ENCODE measurements at regions not wholly inside any gene's neighbourhood (a gene's known extent, or its start where the extent isn't known, plus 50 kb on each side); places are given as distances from the start of the nearest gene placed in this dataset.

DNA sequence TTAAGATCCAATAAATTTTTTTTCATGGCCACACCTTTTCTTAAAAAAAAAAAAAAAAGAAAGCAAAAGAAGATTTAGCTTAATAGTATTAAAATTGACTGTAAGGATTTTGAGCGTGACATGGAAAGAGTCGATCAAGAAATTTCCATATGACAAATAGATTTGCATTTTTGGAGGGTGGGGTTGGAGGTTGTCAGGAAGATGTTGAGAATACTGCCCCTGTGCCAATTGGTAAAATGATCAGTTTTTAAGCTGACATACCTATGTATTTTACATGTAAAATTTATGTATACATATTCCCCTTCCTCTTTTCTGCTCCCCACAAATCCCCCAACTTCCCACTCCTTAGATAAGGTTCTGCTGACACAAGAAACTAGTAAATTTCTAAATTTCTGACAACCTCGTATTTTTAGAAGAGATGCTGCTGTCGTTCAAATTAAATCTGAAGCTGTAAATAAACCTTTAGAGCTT lies 520.9 kb downstream of the CD83 start:
- H3K27me3 ChIP-seq (replicated peaks in 2 of 5; ENCODE audit: control insufficient read depth in 4 of 5, insufficient read depth in 5 of 5, low read length in 4 of 5): no peaks in the 10 kb centered on the region
- ChIA-PET POLR2A (no interaction called here), CTCF (interaction anchor here (1.7 to 2.0 kb wide), 3 partner anchors 9 to 18 kb away, joined by 4 to 7 read pairs (median 5); no protein-coding TSS in a partner anchor)
- H3K4me1 ChIP-seq (ENCODE audit: control extremely low read depth in 1 of 4, control insufficient read depth in 4 of 4, insufficient read depth in 4 of 4, low read length in 3 of 4): peaks cover 21 to 52% (median 36%) of the 10 kb centered on the region in 4 experiments
- peak; percentile 32 to 58 (median 52) for DNase-seq
- H3K36me3 ChIP-seq (ENCODE audit: control insufficient read depth in 4 of 4, insufficient read depth in 4 of 4, low read length in 3 of 4): no peaks in the 10 kb centered on the region
- H3K9me3 ChIP-seq (ENCODE audit: control extremely low read depth in 1 of 5, control insufficient read depth in 4 of 5, insufficient read depth in 2 of 5, low read depth in 1 of 5, low read length in 4 of 5): no peaks in the 10 kb centered on the region
- H3K27ac ChIP-seq (ENCODE audit: insufficient read depth in 1 of 2, low read depth in 1 of 2, low read length in 2 of 2, poor library complexity in 1 of 2, severe bottlenecking in 2 of 2): no peak overlapping the region
- WGBS (ENCODE audit: insufficient coverage): 55% methylated on average over 2 of the region's 4 CpGs
- H3K4me3 ChIP-seq (ENCODE audit: control insufficient read depth in 1 of 7, extremely low read depth in 1 of 7, insufficient read depth in 4 of 7, low read depth in 2 of 7, low read length in 6 of 7): peak overlapping the region in 5 of 7 experiments; percentile 20 to 47 (median 37)

DNA sequence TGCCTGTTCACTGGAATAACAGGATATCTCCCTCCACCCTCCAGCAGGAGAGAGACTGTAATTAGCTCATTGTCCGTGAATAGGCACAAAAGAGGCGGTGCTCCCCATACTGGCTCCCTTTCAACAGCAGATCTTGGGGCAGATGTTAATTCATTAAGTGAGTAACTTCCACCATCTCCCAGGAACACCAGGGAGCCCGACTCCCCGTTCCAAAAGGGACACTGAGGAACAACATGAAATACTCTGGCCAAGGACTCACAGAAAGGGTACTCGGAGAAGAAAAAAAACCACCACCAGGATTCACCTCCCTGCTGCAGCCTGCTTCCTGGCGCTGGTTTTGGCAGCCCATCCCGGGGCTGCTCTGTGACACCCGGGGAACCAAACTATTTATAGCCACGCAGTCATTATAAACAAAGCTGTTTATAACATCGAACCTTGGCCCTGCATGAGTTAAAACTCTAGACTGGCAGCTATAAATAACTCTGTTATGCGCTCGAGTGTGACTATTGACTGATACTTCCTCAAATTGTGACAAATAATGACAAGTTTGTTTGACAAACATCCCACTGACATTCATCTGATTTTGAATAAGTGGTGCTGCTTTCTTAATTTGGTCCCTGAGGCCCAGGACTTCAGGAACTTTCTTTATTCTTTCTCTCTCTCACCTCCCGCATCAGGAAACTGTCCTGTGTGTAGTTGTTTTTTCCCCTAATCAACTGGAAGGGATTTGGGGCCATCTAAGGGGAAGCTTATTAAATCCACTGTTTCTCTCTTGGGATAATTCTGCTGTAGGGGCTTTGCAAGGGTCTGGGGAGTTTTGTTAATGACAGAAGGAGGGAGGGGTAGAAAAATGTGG lies 521.6 kb downstream of the CD83 start:
- Histone ChIP-seq H3K4me3 (ENCODE audit: control insufficient read depth in 1 of 7, extremely low read depth in 1 of 7, insufficient read depth in 4 of 7, low read depth in 2 of 7, low read length in 6 of 7) (peak overlapping the region in 5 of 7 experiments; percentile 20 to 47 (median 37)), H3K9me3 (ENCODE audit: control extremely low read depth in 1 of 5, control insufficient read depth in 4 of 5, insufficient read depth in 2 of 5, low read depth in 1 of 5, low read length in 4 of 5) (no peaks in the 10 kb centered on the region), H3K27me3 (replicated peaks in 2 of 5; ENCODE audit: control insufficient read depth in 4 of 5, insufficient read depth in 5 of 5, low read length in 4 of 5) (no peaks in the 10 kb centered on the region), H3K4me1 (ENCODE audit: control extremely low read depth in 1 of 4, control insufficient read depth in 4 of 4, insufficient read depth in 4 of 4, low read length in 3 of 4) (peaks cover 21 to 52% (median 36%) of the 10 kb centered on the region in 4 experiments), H3K27ac (ENCODE audit: insufficient read depth in 1 of 2, low read depth in 1 of 2, low read length in 2 of 2, poor library complexity in 1 of 2, severe bottlenecking in 2 of 2) (no peak overlapping the region), H3K36me3 (ENCODE audit: control insufficient read depth in 4 of 4, insufficient read depth in 4 of 4, low read length in 3 of 4) (no peaks in the 10 kb centered on the region)
- ChIA-PET CTCF (interaction anchor here (0.9 to 2.0 kb wide), 4 partner anchors 10 to 21 kb away, joined by 4 to 7 read pairs (median 4); no protein-coding TSS in a partner anchor), POLR2A (no interaction called here)
- WGBS (ENCODE audit: insufficient coverage): 6% methylated on average over 8 of the region's 13 CpGs
- peak in 2 of 3 donors; percentile 53 to 70 for DNase-seq

DNA sequence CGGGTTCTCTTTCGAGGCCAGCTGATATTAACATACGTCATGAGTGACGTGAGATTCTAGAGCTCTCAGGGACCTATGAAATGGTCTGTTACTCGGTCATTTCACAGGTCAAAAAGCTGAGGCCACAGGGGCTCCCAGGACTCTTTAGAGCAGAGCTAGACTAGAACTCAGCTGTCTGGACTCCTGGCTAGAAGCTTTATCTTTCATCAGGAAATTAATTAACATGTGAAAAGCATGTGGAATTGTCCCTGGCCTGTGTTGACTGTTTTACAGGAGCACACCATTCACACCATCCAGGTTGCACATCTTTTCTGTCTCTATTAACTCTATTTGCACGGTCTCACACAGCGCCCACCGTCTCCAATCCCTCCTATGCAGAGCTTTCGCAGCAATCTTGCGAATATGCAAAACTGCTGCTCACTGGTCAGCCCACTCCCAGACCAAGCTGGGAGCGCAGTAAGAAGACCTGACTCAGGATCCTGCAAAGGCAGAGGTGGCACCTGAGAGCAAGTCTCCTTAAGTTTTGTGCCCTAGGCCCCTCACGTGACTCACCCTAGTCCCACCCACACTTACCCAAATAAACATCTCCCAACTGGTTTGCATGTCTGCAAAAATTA lies 522.5 kb downstream of the CD83 start:
- POLR2A ChIA-PET: no interaction called here
- CTCF ChIA-PET: interaction anchor here (0.9 to 2.0 kb wide), 5 partner anchors 11 to 152 kb away, joined by 4 to 7 read pairs (median 4); no protein-coding TSS in a partner anchor

DNA sequence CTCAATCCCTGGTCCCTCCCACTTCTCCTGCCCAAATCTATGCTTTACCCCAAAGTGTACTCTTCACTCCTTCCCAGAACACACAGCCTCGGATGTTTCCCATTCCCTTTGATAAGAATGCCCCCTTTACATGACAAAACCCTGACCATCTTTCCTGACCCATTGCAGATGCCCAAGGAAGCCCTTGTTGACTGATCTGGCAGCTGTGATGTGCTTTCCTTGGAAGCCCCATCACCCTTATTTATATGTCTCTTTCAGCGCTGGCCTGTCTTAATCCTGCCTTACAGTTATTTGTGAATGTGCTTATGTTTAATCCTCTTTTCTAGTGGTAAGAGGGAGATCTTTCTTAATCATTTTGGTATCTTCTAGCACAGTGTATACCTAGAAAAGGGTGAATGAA lies 523.1 kb downstream of the CD83 start:
- H3K27me3 ChIP-seq (replicated peaks in 2 of 5; ENCODE audit: control insufficient read depth in 4 of 5, insufficient read depth in 5 of 5, low read length in 4 of 5): no peaks in the 10 kb centered on the region
- ChIA-PET POLR2A (no interaction called here), CTCF (interaction anchor here (1.3 kb wide), 1 partner anchor 152 kb away, joined by 4 read pairs; no protein-coding TSS in a partner anchor)
- DNase-seq: no peak
- 100% methylated on average over 1 of the region's 2 CpGs for WGBS (ENCODE audit: insufficient coverage)
- peaks cover 21 to 41% (median 27%) of the 10 kb centered on the region in 4 experiments for H3K4me1 ChIP-seq (ENCODE audit: control extremely low read depth in 1 of 4, control insufficient read depth in 4 of 4, insufficient read depth in 4 of 4, low read length in 3 of 4)
- no peak overlapping the region for H3K27ac ChIP-seq (ENCODE audit: insufficient read depth in 1 of 2, low read depth in 1 of 2, low read length in 2 of 2, poor library complexity in 1 of 2, severe bottlenecking in 2 of 2)
- H3K36me3 ChIP-seq (ENCODE audit: control insufficient read depth in 4 of 4, insufficient read depth in 4 of 4, low read length in 3 of 4): no peaks in the 10 kb centered on the region
- H3K4me3 ChIP-seq (ENCODE audit: control insufficient read depth in 1 of 7, extremely low read depth in 1 of 7, insufficient read depth in 4 of 7, low read depth in 2 of 7, low read length in 6 of 7): no peak overlapping the region
- no peaks in the 10 kb centered on the region for H3K9me3 ChIP-seq (ENCODE audit: control extremely low read depth in 1 of 5, control insufficient read depth in 4 of 5, insufficient read depth in 2 of 5, low read depth in 1 of 5, low read length in 4 of 5)

More for the DNA sequence above, 522.5 kb downstream of the CD83 start:
- no peaks in the 10 kb centered on the region for H3K27me3 ChIP-seq (replicated peaks in 2 of 5; ENCODE audit: control insufficient read depth in 4 of 5, insufficient read depth in 5 of 5, low read length in 4 of 5)
- H3K9me3 ChIP-seq (ENCODE audit: control extremely low read depth in 1 of 5, control insufficient read depth in 4 of 5, insufficient read depth in 2 of 5, low read depth in 1 of 5, low read length in 4 of 5): no peaks in the 10 kb centered on the region
- H3K27ac ChIP-seq (ENCODE audit: insufficient read depth in 1 of 2, low read depth in 1 of 2, low read length in 2 of 2, poor library complexity in 1 of 2, severe bottlenecking in 2 of 2): no peak overlapping the region
- H3K4me1 ChIP-seq (ENCODE audit: control extremely low read depth in 1 of 4, control insufficient read depth in 4 of 4, insufficient read depth in 4 of 4, low read length in 3 of 4): peaks cover 21 to 47% (median 33%) of the 10 kb centered on the region in 4 experiments
- H3K4me3 ChIP-seq (ENCODE audit: control insufficient read depth in 1 of 7, extremely low read depth in 1 of 7, insufficient read depth in 4 of 7, low read depth in 2 of 7, low read length in 6 of 7): no peak overlapping the region
- 94% methylated on average over 12 of the region's 12 CpGs for WGBS (ENCODE audit: insufficient coverage)
- no peak for DNase-seq
- no peaks in the 10 kb centered on the region for H3K36me3 ChIP-seq (ENCODE audit: control insufficient read depth in 4 of 4, insufficient read depth in 4 of 4, low read length in 3 of 4)

DNA sequence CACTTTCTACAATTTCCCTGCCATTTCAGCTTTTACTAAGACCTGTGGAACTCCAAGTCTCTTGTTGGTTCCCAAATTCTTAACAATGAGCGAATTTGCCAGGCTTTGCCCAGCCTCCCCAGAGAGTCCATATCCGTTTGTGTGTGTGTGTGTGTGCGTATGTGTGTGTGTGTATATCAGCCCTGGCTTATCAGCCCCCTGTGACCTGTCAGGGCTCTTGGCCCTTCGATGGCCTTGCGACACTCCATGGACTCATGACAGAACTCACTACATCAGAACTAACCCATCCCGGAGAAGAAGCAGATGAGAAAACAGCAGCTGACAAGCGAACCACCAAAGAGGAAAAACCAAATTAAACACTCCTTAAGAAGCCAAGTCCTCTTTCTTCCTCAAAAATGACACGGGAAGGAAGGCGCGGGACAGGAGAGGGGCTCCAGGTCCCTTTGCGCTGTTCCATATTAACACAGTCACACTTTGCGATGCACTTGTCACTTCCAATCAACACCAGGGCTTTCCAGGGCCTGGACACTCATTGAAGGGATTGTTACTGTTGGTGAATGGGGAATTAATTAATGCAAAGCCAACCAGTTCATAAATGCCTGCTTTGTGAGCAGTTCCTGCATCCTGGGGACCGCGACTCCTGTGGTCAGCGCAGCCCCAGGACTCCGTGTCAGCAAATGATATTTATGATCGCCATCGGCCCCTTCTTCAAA lies 524.0 kb downstream of the CD83 start:
- 97% methylated on average over 11 of the region's 18 CpGs for WGBS (ENCODE audit: insufficient coverage)
- Histone ChIP-seq H3K4me3 (ENCODE audit: control insufficient read depth in 1 of 7, extremely low read depth in 1 of 7, insufficient read depth in 4 of 7, low read depth in 2 of 7, low read length in 6 of 7) (no peak overlapping the region), H3K4me1 (ENCODE audit: control extremely low read depth in 1 of 4, control insufficient read depth in 4 of 4, insufficient read depth in 4 of 4, low read length in 3 of 4) (peaks cover 15 to 32% (median 18%) of the 10 kb centered on the region in 4 experiments), H3K9me3 (ENCODE audit: control extremely low read depth in 1 of 5, control insufficient read depth in 4 of 5, insufficient read depth in 2 of 5, low read depth in 1 of 5, low read length in 4 of 5) (no peaks in the 10 kb centered on the region), H3K27me3 (replicated peaks in 2 of 5; ENCODE audit: control insufficient read depth in 4 of 5, insufficient read depth in 5 of 5, low read length in 4 of 5) (no peaks in the 10 kb centered on the region), H3K27ac (ENCODE audit: insufficient read depth in 1 of 2, low read depth in 1 of 2, low read length in 2 of 2, poor library complexity in 1 of 2, severe bottlenecking in 2 of 2) (no peak overlapping the region), H3K36me3 (ENCODE audit: control insufficient read depth in 4 of 4, insufficient read depth in 4 of 4, low read length in 3 of 4) (no peaks in the 10 kb centered on the region)
- no peak for DNase-seq
- POLR2A ChIA-PET: no interaction called here
- CTCF ChIA-PET: no interaction called here

DNA sequence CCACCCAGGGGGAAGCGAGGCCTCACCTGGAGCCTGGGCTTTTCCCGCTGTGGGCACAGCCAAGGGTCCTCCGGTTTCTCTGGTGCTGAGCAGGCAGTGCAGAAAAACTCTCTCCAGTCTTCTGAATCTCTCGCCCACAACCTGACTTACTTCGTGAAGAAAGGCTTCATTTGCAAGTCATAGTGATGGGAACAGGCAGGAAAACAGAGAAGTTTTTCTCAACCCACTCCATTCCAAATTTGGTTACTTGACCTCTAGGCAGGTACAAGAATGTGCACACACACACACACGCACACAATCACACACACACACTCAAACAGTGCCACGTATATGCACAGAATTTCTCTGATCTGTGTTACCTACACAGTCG lies 524.5 kb downstream of the CD83 start:
- H3K4me3 ChIP-seq (ENCODE audit: control insufficient read depth in 1 of 7, extremely low read depth in 1 of 7, insufficient read depth in 4 of 7, low read depth in 2 of 7, low read length in 6 of 7): no peak overlapping the region
- 90% methylated on average over 4 of the region's 8 CpGs for WGBS (ENCODE audit: insufficient coverage)
- CTCF ChIA-PET: no interaction called here
- H3K9me3 ChIP-seq (ENCODE audit: control extremely low read depth in 1 of 5, control insufficient read depth in 4 of 5, insufficient read depth in 2 of 5, low read depth in 1 of 5, low read length in 4 of 5): no peaks in the 10 kb centered on the region
- DNase-seq: no peak
- no peaks in the 10 kb centered on the region for H3K27me3 ChIP-seq (replicated peaks in 2 of 5; ENCODE audit: control insufficient read depth in 4 of 5, insufficient read depth in 5 of 5, low read length in 4 of 5)
- peaks cover 12 to 28% (median 16%) of the 10 kb centered on the region in 4 experiments for H3K4me1 ChIP-seq (ENCODE audit: control extremely low read depth in 1 of 4, control insufficient read depth in 4 of 4, insufficient read depth in 4 of 4, low read length in 3 of 4)
- POLR2A ChIA-PET: no interaction called here
- no peak overlapping the region for H3K27ac ChIP-seq (ENCODE audit: insufficient read depth in 1 of 2, low read depth in 1 of 2, low read length in 2 of 2, poor library complexity in 1 of 2, severe bottlenecking in 2 of 2)
- H3K36me3 ChIP-seq (ENCODE audit: control insufficient read depth in 4 of 4, insufficient read depth in 4 of 4, low read length in 3 of 4): no peaks in the 10 kb centered on the region

Data from common myeloid progenitor, CD34-positive (primary cell).